AG09309 (cell line): ENCODE measurements at regions not wholly inside any gene's neighbourhood (a gene's known extent, or its start where the extent isn't known, plus 50 kb on each side); places are given as distances from the start of the nearest gene placed in this dataset.

Experiments
- DNase-seq: peaks from one replicate; pipeline ENCODE4 v3.0.0-alpha.2; 2010; ENCODE audit warnings: low read depth
- H3K4me3 ChIP-seq: 2 replicates; pipeline ENCODE4 v1.5.1; 2011; ENCODE audit warnings: mild to moderate bottlenecking, low read depth, low read length, moderate library complexity; ENCODE audit not compliant: control insufficient read depth
- TF ChIP-seq, protein P1 (sequence below): IDR thresholded peaks from 2 replicates; pipeline ENCODE4 v1.5.1; 2011; ENCODE audit warnings: mild to moderate bottlenecking, low read depth, low read length, inconsistent platforms; ENCODE audit not compliant: insufficient read depth, control insufficient read depth; ENCODE audit errors: missing control alignments

DNA sequence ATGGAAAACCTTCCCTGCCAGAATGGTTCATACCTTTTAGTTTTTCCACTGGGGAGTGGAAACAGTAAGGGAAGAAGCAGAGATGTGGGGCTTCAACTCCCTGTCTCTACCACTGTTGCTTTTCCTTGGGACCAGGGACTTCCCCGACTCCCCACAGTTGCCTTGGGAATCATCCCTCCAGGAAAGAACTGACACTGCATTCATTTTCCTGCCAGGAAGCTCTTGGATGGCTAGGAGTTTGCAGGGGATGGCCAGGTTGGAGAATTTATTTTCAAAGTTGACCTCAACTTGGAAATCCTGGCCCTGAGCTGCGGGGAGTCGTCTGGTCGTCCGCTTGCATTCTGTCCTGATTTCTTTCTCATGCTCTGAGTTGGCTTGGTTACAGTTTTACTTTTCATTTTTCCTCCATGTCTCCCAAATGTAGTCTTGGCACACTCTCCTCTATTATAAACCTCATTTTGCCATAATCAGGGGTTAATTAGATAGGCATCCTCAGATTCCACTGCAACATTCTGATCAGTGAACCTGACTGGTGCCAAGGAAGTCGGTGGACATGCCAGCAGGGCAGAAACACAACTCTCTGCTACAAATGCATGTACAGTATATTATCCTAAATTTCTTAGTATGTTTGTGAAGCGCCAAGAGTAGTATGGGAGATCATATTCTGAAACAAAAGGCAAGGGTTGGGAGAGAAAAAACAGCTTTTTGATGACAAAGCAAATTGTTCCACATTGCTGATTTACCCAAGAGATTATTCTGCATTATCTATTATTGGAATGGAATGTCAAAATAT lies 220.5 kb upstream of the XYLT1 start:
- no peak overlapping the region for H3K4me3 ChIP-seq
- no peak for DNase-seq
- TF ChIP-seq, protein P1, sequence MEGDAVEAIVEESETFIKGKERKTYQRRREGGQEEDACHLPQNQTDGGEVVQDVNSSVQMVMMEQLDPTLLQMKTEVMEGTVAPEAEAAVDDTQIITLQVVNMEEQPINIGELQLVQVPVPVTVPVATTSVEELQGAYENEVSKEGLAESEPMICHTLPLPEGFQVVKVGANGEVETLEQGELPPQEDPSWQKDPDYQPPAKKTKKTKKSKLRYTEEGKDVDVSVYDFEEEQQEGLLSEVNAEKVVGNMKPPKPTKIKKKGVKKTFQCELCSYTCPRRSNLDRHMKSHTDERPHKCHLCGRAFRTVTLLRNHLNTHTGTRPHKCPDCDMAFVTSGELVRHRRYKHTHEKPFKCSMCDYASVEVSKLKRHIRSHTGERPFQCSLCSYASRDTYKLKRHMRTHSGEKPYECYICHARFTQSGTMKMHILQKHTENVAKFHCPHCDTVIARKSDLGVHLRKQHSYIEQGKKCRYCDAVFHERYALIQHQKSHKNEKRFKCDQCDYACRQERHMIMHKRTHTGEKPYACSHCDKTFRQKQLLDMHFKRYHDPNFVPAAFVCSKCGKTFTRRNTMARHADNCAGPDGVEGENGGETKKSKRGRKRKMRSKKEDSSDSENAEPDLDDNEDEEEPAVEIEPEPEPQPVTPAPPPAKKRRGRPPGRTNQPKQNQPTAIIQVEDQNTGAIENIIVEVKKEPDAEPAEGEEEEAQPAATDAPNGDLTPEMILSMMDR, result no peak

DNA sequence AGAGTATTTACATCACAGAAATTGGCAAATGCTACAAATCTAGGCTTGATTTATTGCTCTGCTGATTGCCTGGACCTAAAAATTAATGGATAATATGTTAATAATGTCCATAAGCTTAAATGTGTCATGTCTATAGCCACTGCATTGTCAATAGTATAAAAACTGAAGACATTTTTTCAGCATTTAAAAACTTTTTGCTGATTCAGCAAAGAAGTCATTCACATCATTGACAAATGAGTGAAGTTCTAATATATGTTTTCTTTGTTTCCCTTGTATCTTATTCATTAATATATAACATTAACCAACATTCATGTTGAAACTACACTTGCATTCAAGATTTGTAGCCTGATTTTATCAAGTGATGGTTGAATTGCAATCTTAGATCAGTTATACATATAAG lies 214.7 kb upstream of the XYLT1 start:
- H3K4me3 ChIP-seq, result no peak overlapping the region
- TF ChIP-seq, protein P1, result no peak
- DNase-seq, result no peak

DNA sequence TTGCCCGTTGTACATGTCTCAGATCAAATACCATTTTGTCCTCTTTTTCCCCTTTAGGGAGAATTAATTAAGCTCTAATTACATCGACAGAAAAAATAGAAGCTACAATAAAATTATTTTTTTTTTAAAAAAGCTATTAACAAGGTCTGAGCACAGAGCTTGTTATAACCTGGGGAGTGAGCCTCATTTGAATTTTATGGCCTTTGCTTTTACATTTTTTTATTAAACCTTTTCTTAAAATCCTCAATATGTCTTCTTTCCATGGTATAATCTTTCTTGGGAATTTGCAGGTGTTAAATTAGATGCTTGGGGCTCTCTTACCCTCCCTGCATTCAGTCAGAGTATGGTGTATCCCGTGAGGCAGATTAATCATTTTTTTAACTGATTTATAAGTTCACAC lies 212.5 kb upstream of the XYLT1 start:
- no peak for DNase-seq
- TF ChIP-seq, protein P1, result no peak
- H3K4me3 ChIP-seq, result no peak overlapping the region

DNA sequence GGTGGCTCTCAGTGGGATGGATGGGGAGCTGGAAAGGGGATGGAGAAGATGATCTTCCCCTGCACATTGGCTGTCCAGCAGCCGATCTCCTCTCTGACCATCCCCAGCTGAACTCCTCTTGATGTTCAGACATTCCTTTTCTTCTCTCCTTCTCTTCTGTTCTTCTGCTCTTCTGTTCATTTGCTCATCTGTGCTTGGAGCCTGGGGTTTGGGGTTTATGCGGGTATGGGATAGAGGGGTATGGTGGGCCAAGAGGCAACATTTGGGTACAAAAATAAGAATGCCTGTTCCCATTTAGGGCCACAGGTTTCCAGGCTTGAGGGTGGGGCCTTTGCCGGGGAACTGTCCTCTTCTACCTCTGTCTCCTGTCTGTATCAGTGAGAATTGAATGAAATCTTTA lies 205.4 kb upstream of the XYLT1 start:
- no peak overlapping the region for H3K4me3 ChIP-seq
- TF ChIP-seq, protein P1, result no peak
- DNase-seq, result no peak

DNA sequence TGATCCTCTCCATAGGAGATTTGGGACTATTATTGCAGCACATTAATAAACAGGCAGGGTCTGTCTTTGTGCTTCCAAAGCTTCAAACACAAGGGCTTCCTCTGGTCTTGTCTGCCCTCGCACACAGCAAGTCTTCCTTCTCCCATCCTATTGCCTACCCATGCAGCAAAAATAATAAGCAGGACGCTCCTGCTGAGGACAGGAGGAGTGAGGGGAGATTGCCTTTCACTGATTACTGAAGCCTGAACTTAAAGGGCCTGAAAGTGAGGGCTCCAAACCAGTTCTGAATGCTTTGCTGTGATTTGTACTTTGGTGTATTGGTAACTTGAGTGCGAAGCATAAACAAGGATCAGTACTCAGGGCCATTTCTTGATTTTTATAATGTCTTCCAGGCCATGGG lies 197.6 kb upstream of the XYLT1 start:
- no peak overlapping the region for H3K4me3 ChIP-seq
- no peak for DNase-seq
- TF ChIP-seq, protein P1, result no peak

DNA sequence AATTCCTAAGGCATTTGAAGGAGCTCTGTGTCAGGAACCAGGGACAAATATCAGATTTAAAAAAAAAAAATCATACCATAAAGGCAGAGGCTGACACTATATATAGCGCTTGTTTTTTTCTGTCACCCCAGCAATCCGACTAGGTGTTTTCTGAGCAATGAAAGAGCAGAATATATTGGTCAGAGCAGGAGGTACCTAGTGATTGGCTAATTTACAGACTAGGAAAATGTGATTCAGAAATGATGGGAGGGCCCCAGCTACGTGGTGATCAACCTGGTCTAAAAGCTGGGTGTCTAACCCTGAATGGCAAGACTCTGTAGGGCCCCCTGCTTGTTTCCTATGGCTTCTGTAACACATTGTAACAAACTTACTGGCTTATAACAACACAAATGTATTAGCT lies 195.5 kb upstream of the XYLT1 start:
- DNase-seq, result no peak
- TF ChIP-seq, protein P1, result no peak
- H3K4me3 ChIP-seq, result no peak overlapping the region
